Breast epithelium (tissue), 3 donors: ENCODE measurements at regions not wholly inside any gene's neighbourhood (a gene's known extent, or its start where the extent isn't known, plus 50 kb on each side); places are given as distances from the start of the nearest gene placed in this dataset.

Experiments used
- POLR2A ChIP-seq: fragments of 450-650 bp; IDR thresholded peaks from one replicate; pipeline ENCODE4 v1.6.1; 2016; ENCODE audit warnings: antibody characterized with exemption, mild to moderate bottlenecking, moderate library complexity
- POLR2AphosphoS5 ChIP-seq, 3 donors: sonication (generic); formaldehyde crosslinking; IDR thresholded peaks; one replicate each; pipeline ENCODE4 v1.6.1; 2017; ENCODE audit warnings: antibody characterized with exemption in 3 of 3
- TF ChIP-seq, protein P1 (sequence below), 3 donors: fragments of 450-650 bp; IDR thresholded peaks; one replicate each; pipeline ENCODE4 v1.5.1; 2016 to 2017; ENCODE audit warnings: antibody characterized with exemption in 3 of 3, mild to moderate bottlenecking in 3 of 3, moderate library complexity in 3 of 3

DNA sequence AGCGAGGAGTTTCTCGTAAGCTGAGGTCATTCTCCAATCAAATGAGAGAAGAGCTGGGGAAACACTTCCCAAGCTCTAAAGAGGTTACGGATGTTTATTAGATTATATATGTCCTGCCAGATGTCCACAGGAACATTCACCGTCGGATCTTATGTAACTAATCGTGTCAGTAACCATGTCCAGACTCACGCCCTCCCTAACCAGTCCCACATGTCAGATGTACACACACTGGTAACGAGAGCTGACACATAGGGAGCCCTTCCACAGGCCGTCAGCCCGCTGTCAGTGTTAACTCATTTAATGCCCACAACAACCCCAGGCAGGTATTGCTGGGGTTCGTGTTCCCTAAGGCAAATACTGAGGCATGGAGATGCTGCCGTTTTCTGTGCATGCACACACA lies 223.7 kb upstream of the RTL1 start:
- TF ChIP-seq, protein P1, sequence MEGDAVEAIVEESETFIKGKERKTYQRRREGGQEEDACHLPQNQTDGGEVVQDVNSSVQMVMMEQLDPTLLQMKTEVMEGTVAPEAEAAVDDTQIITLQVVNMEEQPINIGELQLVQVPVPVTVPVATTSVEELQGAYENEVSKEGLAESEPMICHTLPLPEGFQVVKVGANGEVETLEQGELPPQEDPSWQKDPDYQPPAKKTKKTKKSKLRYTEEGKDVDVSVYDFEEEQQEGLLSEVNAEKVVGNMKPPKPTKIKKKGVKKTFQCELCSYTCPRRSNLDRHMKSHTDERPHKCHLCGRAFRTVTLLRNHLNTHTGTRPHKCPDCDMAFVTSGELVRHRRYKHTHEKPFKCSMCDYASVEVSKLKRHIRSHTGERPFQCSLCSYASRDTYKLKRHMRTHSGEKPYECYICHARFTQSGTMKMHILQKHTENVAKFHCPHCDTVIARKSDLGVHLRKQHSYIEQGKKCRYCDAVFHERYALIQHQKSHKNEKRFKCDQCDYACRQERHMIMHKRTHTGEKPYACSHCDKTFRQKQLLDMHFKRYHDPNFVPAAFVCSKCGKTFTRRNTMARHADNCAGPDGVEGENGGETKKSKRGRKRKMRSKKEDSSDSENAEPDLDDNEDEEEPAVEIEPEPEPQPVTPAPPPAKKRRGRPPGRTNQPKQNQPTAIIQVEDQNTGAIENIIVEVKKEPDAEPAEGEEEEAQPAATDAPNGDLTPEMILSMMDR (IDR thresholded peaks at IDR 0.05) = no peak
- TF ChIP-seq POLR2A = no peak
- TF ChIP-seq POLR2AphosphoS5 (IDR thresholded peaks at IDR 0.05) = no peak
